ENCODE measurements at regions not wholly inside any gene's neighbourhood (a gene's known extent, or its start where the extent isn't known, plus 50 kb on each side); places are given as distances from the start of the nearest gene placed in this dataset.
A peak's percentile ranks its signal among the peaks of the same experiment; 100 is the strongest.

DNA sequence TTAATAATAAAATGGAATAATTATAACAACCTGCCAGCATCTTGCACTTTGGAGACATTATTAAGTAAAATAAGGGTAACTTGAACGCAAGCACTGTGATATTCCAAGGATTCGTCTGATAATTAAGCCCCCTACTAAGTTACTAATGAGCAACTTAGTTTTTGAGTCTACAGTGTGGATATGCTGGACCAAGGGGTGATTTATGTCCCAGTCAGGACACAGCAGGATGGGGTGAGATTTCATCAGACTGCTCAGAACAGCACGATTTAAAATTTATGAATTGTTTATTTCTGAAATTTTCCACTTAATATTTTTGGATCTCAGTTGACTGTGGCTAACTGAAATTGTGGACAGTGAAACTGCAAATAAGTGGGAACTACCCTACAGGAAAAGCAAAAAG lies 182.8 kb upstream of the PHF14 start:
- H3K4me3 ChIP-seq (ENCODE audit: control insufficient read depth, low read depth, low read length) = no peak overlapping the region
- DNase-seq (ENCODE audit: low read depth) = no peak
- TF ChIP-seq, protein P1, sequence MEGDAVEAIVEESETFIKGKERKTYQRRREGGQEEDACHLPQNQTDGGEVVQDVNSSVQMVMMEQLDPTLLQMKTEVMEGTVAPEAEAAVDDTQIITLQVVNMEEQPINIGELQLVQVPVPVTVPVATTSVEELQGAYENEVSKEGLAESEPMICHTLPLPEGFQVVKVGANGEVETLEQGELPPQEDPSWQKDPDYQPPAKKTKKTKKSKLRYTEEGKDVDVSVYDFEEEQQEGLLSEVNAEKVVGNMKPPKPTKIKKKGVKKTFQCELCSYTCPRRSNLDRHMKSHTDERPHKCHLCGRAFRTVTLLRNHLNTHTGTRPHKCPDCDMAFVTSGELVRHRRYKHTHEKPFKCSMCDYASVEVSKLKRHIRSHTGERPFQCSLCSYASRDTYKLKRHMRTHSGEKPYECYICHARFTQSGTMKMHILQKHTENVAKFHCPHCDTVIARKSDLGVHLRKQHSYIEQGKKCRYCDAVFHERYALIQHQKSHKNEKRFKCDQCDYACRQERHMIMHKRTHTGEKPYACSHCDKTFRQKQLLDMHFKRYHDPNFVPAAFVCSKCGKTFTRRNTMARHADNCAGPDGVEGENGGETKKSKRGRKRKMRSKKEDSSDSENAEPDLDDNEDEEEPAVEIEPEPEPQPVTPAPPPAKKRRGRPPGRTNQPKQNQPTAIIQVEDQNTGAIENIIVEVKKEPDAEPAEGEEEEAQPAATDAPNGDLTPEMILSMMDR (conservative IDR thresholded peaks at IDR 0.05; ENCODE audit: control insufficient read depth, insufficient read depth, low read depth, low read length) = no peak

DNA sequence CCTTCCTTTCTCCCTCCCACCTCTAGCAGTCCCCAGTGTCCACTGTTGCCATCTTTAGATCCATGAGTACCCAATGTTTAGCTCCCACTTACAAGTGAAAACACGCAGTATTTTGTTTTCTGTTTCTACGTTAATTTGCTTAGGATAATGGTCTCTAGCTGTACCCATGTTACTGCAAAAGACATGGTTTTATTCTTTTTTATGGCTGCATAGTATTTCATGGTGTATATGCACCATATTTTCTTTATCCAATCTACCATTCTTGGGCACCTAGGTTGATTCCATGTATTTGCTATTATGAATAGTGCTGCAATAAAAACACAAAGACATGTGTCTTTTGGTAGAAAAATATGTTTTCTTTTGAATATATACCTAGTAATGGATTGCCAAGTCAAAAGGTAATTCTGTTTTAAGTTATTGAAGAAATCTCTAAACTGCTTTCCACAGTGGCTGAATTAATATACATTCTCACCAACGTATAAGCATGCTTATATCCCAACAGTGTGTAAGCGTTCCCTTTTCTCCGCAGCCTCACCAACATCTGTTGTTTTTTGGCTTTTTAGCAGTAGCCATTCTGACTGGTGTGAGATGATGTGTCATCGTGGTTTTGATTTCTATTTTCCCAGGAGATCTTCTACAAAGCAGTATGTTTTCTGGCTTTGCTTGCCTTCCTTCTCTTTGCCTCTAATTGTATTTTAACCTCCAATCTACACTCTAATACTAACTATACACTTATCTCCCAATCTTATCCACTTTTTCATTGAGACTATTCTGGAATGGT lies 179.5 kb upstream of the PHF14 start:
- no peak overlapping the region for H3K4me3 ChIP-seq (ENCODE audit: control insufficient read depth, low read depth, low read length)
- TF ChIP-seq, protein P1 (conservative IDR thresholded peaks at IDR 0.05; ENCODE audit: control insufficient read depth, insufficient read depth, low read depth, low read length) = no peak
- peak; percentile 13 for DNase-seq (ENCODE audit: low read depth)

DNA sequence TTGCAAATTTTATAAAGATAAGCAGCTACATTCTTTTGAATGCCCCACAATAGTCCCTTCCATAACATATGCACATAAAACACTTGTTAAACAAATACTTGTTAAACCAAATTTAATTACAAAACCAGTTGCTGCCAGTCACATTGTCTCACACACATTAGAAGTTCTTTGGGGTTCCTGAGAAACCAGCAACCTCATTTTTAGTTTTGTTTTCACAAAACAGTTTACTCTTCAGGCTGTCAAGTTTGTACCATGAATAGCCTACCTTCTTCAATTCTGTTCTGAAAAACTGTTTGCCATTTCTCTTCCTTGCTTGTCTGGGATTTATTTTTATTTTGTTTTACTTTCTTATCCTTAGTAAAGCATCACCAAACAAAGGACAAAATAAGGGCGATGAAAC lies 176.5 kb upstream of the PHF14 start:
- H3K4me3 ChIP-seq (ENCODE audit: control insufficient read depth, low read depth, low read length) = no peak overlapping the region
- TF ChIP-seq, protein P1 (conservative IDR thresholded peaks at IDR 0.05; ENCODE audit: control insufficient read depth, insufficient read depth, low read depth, low read length) = no peak
- no peak for DNase-seq (ENCODE audit: low read depth)

DNA sequence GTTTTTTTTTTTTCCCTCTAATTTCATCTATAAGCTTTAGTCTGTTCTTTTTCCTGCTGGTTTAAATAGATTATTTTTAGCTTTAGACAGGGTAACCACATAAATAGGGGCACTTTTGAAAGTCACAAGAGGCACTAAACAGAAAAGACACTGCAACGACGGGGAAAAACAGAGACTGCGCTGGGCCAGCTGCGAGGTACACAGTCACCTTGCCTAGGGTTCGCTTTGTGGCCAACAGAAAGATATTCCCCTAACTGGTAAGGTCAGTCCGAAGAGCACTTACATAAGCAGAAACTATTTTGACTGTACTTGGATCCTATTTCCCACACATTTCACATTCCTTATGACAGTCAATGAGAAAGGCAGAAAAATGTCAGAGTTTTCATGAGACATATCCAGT lies 175.6 kb upstream of the PHF14 start:
- no peak overlapping the region for H3K4me3 ChIP-seq (ENCODE audit: control insufficient read depth, low read depth, low read length)
- DNase-seq (ENCODE audit: low read depth) = no peak
- TF ChIP-seq, protein P1 (conservative IDR thresholded peaks at IDR 0.05; ENCODE audit: control insufficient read depth, insufficient read depth, low read depth, low read length) = no peak

DNA sequence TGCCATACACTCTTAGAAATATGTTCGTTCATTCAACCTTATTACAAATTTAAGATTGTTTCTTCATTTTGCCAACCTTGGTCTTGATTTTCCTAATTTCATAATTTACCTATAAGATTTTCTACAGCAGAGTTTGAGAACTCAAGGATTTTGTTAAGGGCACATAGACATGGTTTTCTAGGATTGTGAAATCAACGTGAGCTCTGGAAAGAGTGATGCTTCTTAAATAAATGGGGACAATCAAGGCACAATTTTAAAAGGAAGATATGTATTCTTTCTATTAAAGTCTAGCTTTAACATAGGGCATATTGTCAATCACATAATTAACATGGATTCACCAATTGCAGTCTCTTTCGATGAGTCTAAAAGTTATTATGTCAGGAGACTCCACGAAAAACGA lies 174.2 kb upstream of the PHF14 start:
- no peak for DNase-seq (ENCODE audit: low read depth)
- H3K4me3 ChIP-seq (ENCODE audit: control insufficient read depth, low read depth, low read length) = no peak overlapping the region
- TF ChIP-seq, protein P1 (conservative IDR thresholded peaks at IDR 0.05; ENCODE audit: control insufficient read depth, insufficient read depth, low read depth, low read length) = no peak

DNA sequence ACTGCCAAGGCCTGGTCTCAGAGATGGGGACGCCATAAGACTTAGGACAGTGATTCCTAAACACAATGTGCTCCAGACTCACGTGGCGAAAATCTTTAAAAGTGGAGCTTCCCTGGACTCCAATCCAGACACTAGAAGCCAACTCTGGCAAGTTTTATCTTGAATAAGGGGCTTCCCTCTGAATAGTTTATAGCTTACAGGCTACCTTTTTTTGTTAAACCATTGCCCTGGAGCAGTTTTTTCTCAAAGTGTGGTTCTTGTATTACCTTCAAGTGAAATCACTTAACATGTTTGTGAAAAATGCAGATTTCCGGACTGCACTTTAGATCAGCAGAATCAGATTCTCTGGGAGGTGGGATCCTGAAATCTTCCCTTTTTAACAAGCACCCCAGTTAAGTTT lies 171.7 kb upstream of the PHF14 start:
- DNase-seq (ENCODE audit: low read depth) = no peak
- TF ChIP-seq, protein P1 (conservative IDR thresholded peaks at IDR 0.05; ENCODE audit: control insufficient read depth, insufficient read depth, low read depth, low read length) = no peak
- H3K4me3 ChIP-seq (ENCODE audit: control insufficient read depth, low read depth, low read length) = no peak overlapping the region

Data from fibroblast of mammary gland (primary cell).